Neural cell (in vitro differentiated cells): ENCODE measurements at regions not wholly inside any gene's neighbourhood (a gene's known extent, or its start where the extent isn't known, plus 50 kb on each side); places are given as distances from the start of the nearest gene placed in this dataset.

Experiments
- H2AFZ ChIP-seq: fragments of 200-600, 300-800 bp; sonication (generic), shearing (Covaris generic); 2 replicates; pipeline ENCODE4 v1.6.0; 2014; ENCODE audit warnings: low read depth, mild to moderate bottlenecking, antibody characterized with exemption, low read length, moderate library complexity
- H3F3A ChIP-seq: fragments of 200-600 bp; shearing (Covaris generic); 2 replicates; pipeline ENCODE4 v1.6.1; 2016; ENCODE audit warnings: mild to moderate bottlenecking, moderate library complexity, mixed read lengths, antibody characterized with exemption, low read length; ENCODE audit not compliant: insufficient read depth, poor library complexity, severe bottlenecking
- H3K27ac ChIP-seq: fragments of 200-600, 300-800 bp; sonication (generic), shearing (Covaris generic); 2 replicates; pipeline ENCODE4 v1.5.1; 2014; ENCODE audit warnings: mild to moderate bottlenecking, low read length, moderate library complexity
- H3K27me3 ChIP-seq: fragments of 300-800, 200-600 bp; sonication (generic), shearing (Covaris generic); 2 replicates; pipeline ENCODE4 v1.6.0; 2014; ENCODE audit warnings: mild to moderate bottlenecking, low read depth, low read length, moderate library complexity; ENCODE audit not compliant: insufficient read depth
- H3K36me3 ChIP-seq: fragments of 300-800, 200-600 bp; sonication (generic), shearing (Covaris generic); 2 replicates; pipeline ENCODE4 v1.5.1; 2014; ENCODE audit warnings: mild to moderate bottlenecking, antibody characterized with exemption, low read length, moderate library complexity; ENCODE audit not compliant: insufficient read depth
- H3K4me2 ChIP-seq: fragments of 300-800, 200-600 bp; sonication (generic), shearing (Covaris generic); 2 replicates; pipeline ENCODE4 v1.6.0; 2014; ENCODE audit warnings: mild to moderate bottlenecking, low read length
- H3K4me3 ChIP-seq: fragments of 300-800, 200-600 bp; sonication (generic), shearing (Covaris generic); 2 replicates; pipeline ENCODE4 v1.5.1; 2014; ENCODE audit warnings: mild to moderate bottlenecking, low read length, moderate library complexity
- H3K79me2 ChIP-seq: fragments of 200-600 bp; shearing (Covaris generic); replicated peaks from 2 replicates; pipeline ENCODE4 v1.6.0; 2014; ENCODE audit warnings: mild to moderate bottlenecking, low read length, moderate library complexity; ENCODE audit not compliant: insufficient read depth
- H3K9ac ChIP-seq: fragments of 300-800, 200-600 bp; sonication (generic), shearing (Covaris generic); 2 replicates; pipeline ENCODE4 v1.6.1; 2016; ENCODE audit warnings: mild to moderate bottlenecking, low read length, mixed read lengths
- H3K9me2 ChIP-seq: fragments of 200-600 bp; shearing (Covaris generic); 2 replicates; pipeline ENCODE4 v1.6.1; 2016; ENCODE audit warnings: mild to moderate bottlenecking, low read length, mixed read lengths; ENCODE audit not compliant: insufficient read depth
- H3K9me3 ChIP-seq: fragments of 200-600, 300-800 bp; sonication (generic), shearing (Covaris generic); 2 replicates; pipeline ENCODE4 v1.6.1; 2016; ENCODE audit warnings: mild to moderate bottlenecking, mixed run types, low read length, moderate library complexity, mixed read lengths
- H4K20me1 ChIP-seq: fragments of 200-600 bp; shearing (Covaris generic); 2 replicates; pipeline ENCODE4 v1.6.1; 2016; ENCODE audit warnings: mild to moderate bottlenecking, mixed run types; ENCODE audit not compliant: insufficient read depth
- EP300 ChIP-seq: fragments of 450-650 bp; conservative IDR thresholded peaks from 2 replicates; pipeline ENCODE4 v1.6.1; 2014; ENCODE audit warnings: antibody characterized with exemption, mild to moderate bottlenecking, moderate library complexity; ENCODE audit not compliant: poor library complexity, severe bottlenecking
- EZH2 ChIP-seq: fragments of 200-600, 300-800 bp; shearing (Covaris generic), sonication (generic); IDR thresholded peaks from 2 replicates; pipeline ENCODE4 v1.6.1; 2014; ENCODE audit warnings: antibody characterized with exemption, low read length, borderline replicate concordance, mild to moderate bottlenecking; ENCODE audit not compliant: insufficient read depth, poor library complexity, severe bottlenecking
- MXI1 ChIP-seq: fragments of 450-650 bp; conservative IDR thresholded peaks from 2 replicates; pipeline ENCODE4 v1.6.1; 2014; ENCODE audit warnings: antibody characterized with exemption, mild to moderate bottlenecking; ENCODE audit not compliant: poor library complexity, severe bottlenecking
- POLR2AphosphoS5 ChIP-seq: IDR thresholded peaks from 2 replicates; pipeline ENCODE4 v1.6.1; 2012
- RAD21 ChIP-seq: fragments of 450-650 bp; conservative IDR thresholded peaks from 2 replicates; pipeline ENCODE4 v1.6.1; 2014; ENCODE audit warnings: antibody characterized with exemption, mild to moderate bottlenecking, moderate library complexity
- SMC3 ChIP-seq: fragments of 450-650 bp; conservative IDR thresholded peaks from 2 replicates; pipeline ENCODE4 v1.6.1; 2014; ENCODE audit warnings: antibody characterized with exemption, mild to moderate bottlenecking, moderate library complexity; ENCODE audit not compliant: poor library complexity
- TAF1 ChIP-seq: IDR thresholded peaks from 2 replicates; pipeline ENCODE4 v1.6.1; 2012; ENCODE audit warnings: low read depth
- TF ChIP-seq, protein P1 (sequence below): IDR thresholded peaks from 2 replicates; pipeline ENCODE4 v1.6.1; 2012; ENCODE audit warnings: borderline replicate concordance
- TF ChIP-seq, protein P2 (sequence below): fragments of 450-650 bp; IDR thresholded peaks from 2 replicates; pipeline ENCODE4 v1.5.1; 2014; ENCODE audit warnings: antibody characterized with exemption, mild to moderate bottlenecking, moderate library complexity; ENCODE audit not compliant: poor library complexity, severe bottlenecking

DNA sequence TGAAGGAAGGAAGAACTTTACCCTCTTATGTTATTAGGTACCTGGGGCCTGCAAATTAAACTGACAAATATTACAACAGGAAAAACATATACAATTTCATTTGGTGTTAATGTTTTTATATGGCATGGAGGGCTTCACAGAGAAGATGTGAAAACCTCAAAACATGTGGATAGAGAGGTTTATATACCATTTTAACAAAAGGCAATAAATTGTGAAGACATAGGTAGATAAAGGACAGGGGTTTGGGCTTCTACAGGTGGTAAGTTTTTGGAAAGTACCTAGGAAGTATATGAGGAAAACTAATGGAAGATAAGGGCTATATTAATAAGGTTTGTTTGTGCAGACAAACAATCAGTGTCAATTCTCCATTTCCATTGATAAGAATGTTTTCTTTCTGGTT lies 95.1 kb upstream of the ATF7IP start:
- no peak overlapping the region for H3K9ac ChIP-seq
- no peak overlapping the region for H3K27ac ChIP-seq
- TF ChIP-seq POLR2AphosphoS5: no peak
- TF ChIP-seq EP300: no peak
- TF ChIP-seq RAD21: no peak
- TF ChIP-seq SMC3: no peak
- TF ChIP-seq EZH2: no peak
- TF ChIP-seq, protein P1, sequence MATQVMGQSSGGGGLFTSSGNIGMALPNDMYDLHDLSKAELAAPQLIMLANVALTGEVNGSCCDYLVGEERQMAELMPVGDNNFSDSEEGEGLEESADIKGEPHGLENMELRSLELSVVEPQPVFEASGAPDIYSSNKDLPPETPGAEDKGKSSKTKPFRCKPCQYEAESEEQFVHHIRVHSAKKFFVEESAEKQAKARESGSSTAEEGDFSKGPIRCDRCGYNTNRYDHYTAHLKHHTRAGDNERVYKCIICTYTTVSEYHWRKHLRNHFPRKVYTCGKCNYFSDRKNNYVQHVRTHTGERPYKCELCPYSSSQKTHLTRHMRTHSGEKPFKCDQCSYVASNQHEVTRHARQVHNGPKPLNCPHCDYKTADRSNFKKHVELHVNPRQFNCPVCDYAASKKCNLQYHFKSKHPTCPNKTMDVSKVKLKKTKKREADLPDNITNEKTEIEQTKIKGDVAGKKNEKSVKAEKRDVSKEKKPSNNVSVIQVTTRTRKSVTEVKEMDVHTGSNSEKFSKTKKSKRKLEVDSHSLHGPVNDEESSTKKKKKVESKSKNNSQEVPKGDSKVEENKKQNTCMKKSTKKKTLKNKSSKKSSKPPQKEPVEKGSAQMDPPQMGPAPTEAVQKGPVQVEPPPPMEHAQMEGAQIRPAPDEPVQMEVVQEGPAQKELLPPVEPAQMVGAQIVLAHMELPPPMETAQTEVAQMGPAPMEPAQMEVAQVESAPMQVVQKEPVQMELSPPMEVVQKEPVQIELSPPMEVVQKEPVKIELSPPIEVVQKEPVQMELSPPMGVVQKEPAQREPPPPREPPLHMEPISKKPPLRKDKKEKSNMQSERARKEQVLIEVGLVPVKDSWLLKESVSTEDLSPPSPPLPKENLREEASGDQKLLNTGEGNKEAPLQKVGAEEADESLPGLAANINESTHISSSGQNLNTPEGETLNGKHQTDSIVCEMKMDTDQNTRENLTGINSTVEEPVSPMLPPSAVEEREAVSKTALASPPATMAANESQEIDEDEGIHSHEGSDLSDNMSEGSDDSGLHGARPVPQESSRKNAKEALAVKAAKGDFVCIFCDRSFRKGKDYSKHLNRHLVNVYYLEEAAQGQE: no peak
- TF ChIP-seq, protein P2, sequence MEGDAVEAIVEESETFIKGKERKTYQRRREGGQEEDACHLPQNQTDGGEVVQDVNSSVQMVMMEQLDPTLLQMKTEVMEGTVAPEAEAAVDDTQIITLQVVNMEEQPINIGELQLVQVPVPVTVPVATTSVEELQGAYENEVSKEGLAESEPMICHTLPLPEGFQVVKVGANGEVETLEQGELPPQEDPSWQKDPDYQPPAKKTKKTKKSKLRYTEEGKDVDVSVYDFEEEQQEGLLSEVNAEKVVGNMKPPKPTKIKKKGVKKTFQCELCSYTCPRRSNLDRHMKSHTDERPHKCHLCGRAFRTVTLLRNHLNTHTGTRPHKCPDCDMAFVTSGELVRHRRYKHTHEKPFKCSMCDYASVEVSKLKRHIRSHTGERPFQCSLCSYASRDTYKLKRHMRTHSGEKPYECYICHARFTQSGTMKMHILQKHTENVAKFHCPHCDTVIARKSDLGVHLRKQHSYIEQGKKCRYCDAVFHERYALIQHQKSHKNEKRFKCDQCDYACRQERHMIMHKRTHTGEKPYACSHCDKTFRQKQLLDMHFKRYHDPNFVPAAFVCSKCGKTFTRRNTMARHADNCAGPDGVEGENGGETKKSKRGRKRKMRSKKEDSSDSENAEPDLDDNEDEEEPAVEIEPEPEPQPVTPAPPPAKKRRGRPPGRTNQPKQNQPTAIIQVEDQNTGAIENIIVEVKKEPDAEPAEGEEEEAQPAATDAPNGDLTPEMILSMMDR: no peak
- no peak for TF ChIP-seq MXI1
- no peak for TF ChIP-seq TAF1

DNA sequence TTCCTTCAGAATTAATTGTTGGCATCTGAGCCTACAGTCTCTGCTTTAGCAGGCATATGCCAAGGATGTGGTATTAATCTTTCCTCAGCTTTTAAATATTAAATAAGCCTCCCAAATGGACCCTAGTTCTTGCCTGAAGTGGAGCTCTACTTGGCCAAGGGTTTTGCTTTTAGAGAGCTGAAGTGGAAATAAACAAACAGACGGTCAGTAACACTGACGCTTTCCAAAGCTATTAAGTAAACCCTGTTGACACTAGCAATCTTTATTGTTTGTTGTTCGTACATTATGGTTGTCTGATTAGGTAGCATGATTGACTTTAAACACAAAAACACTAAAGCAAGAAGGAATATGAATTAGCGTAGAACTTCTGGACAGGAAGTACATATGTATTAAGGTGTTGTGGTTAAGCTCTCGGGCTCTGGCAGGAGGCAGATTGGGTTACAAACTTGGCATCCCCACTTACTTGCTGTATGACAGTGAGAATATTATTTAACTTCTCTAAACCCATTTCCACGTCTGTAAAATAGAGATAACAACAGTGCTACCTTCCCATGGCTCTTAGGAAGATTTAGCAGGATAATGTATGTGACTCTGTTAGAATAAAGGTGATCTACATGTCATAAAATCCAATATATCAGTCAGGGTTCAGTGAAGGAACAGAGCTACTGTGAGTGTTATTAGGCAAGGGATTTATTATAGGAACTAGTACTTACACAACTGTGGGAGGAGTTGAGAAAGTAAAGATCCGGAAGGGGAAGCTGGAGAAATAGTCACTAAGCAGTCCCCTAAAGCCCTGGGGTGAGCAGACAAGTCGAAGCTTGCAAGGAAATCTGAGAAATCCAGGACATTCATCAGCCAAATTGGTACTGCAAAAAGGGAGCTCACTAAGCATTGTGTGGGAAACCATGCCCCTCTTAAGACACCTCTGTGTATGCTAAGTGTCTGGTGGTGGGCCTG lies 92.2 kb upstream of the ATF7IP start:
- Histone ChIP-seq H3K27me3 (no peaks in the 10 kb centered on the region), H3K9me3 (no peaks in the 10 kb centered on the region), H3K4me3 (no peak overlapping the region), H3K36me3 (no peaks in the 10 kb centered on the region), H3F3A (no peaks in the 10 kb centered on the region), H3K27ac (no peak overlapping the region), H3K9ac (no peak overlapping the region), H2AFZ (no peak overlapping the region), H3K9me2 (no peaks in the 10 kb centered on the region), H4K20me1 (no peaks in the 10 kb centered on the region), H3K4me2 (no peak overlapping the region), H3K79me2 (no peaks in the 10 kb centered on the region)
- TF ChIP-seq POLR2AphosphoS5 (no peak), SMC3 (no peak), TAF1 (no peak), MXI1 (no peak), EZH2 (no peak), EP300 (no peak), RAD21 (no peak)
- TF ChIP-seq, protein P2: no peak
- TF ChIP-seq, protein P1: no peak

More for the DNA sequence above, 95.1 kb upstream of the ATF7IP start:
- no peak overlapping the region for H3K4me2 ChIP-seq
- H3K79me2 ChIP-seq: no peaks in the 10 kb centered on the region
- no peak overlapping the region for H3K4me3 ChIP-seq
- H3K36me3 ChIP-seq: no peaks in the 10 kb centered on the region
- no peaks in the 10 kb centered on the region for H3K27me3 ChIP-seq
- no peaks in the 10 kb centered on the region for H3K9me2 ChIP-seq
- no peaks in the 10 kb centered on the region for H3F3A ChIP-seq
- H3K9me3 ChIP-seq: no peaks in the 10 kb centered on the region
- H2AFZ ChIP-seq: no peak overlapping the region
- no peaks in the 10 kb centered on the region for H4K20me1 ChIP-seq
